Activated CD8-positive, alpha-beta memory T cell treated with anti-CD3 and anti-CD28 coated beads, Interleukin-2, amount 10 ng/mL, durations not matched to agents 7 days and 5 days (primary cell): ENCODE measurements at regions not wholly inside any gene's neighbourhood (a gene's known extent, or its start where the extent isn't known, plus 50 kb on each side); places are given as distances from the start of the nearest gene placed in this dataset.

Experiments used
- ATAC-seq: fragments of 150-1000 bp; cut with Tn5 transposase; one replicate; pipeline ENCODE4 v1.10.0; 2021; ENCODE audit warnings: moderate library complexity
- CTCF ChIA-PET: fragments of 350-600 bp; sonication (Branson Sonifier 250); formaldehyde crosslinking; loops from one replicate; lab custom pipeline; 2021; ENCODE audit warnings: antibody characterized with exemption; lab: Charles Lee
- DNase-seq: peaks from one replicate; pipeline ENCODE4 v3.0.0-alpha.2; 2020
- H3K27ac Mint-ChIP-seq: one replicate; pipeline ENCODE4 v1.8.0; 2021; ENCODE audit warnings: mild to moderate bottlenecking, mixed read lengths
- H3K27me3 Mint-ChIP-seq: one replicate; pipeline ENCODE4 v1.8.0; 2021; ENCODE audit warnings: mixed read lengths
- H3K36me3 Mint-ChIP-seq: one replicate; pipeline ENCODE4 v1.8.0; 2021; ENCODE audit warnings: mild to moderate bottlenecking, mixed read lengths
- H3K4me1 Mint-ChIP-seq: one replicate; pipeline ENCODE4 v1.8.0; 2021; ENCODE audit warnings: mixed read lengths
- H3K4me3 Mint-ChIP-seq: one replicate; pipeline ENCODE4 v1.8.0; 2021; ENCODE audit warnings: mild to moderate bottlenecking, moderate library complexity, mixed read lengths
- H3K9me3 Mint-ChIP-seq: one replicate; pipeline ENCODE4 v1.8.0; 2022; ENCODE audit warnings: low read depth, mixed read lengths

- Mint-ChIP-seq H3K36me3 (no peaks in the 10 kb centered on the region), H3K4me3 (no peak overlapping the region), H3K27me3 (no peaks in the 10 kb centered on the region), H3K27ac (peak overlapping the region; percentile 87), H3K4me1 (peaks cover 94% of the 10 kb centered on the region), H3K9me3 (no peaks in the 10 kb centered on the region)
- DNase-seq (no peak), ATAC-seq (no peak)
- CTCF ChIA-PET, result interaction anchor here (1.7 to 8.9 kb wide), 12 partner anchors 13 to 209 kb away, joined by 5 to 197 read pairs (median 25); partner anchors contain the start of gene IKZF1
Observed at GRCh38 chr7:50207686-50208255, 96.7 kb upstream of the IKZF1 start.

GRCh38 chr7:50207251-50207564 lies 97.3 kb upstream of the IKZF1 start:
- no peaks in the 10 kb centered on the region for H3K9me3 Mint-ChIP-seq
- DNase-seq, result no peak
- CTCF ChIA-PET, result interaction anchor here (0.7 to 8.9 kb wide), 23 partner anchors 12 to 242 kb away, joined by 3 to 197 read pairs (median 10); partner anchors contain the start of gene IKZF1
- H3K4me1 Mint-ChIP-seq, result peaks cover 94% of the 10 kb centered on the region
- H3K27ac Mint-ChIP-seq, result peak overlapping the region; percentile 87
- no peak for ATAC-seq
- H3K36me3 Mint-ChIP-seq, result no peaks in the 10 kb centered on the region
- H3K4me3 Mint-ChIP-seq, result no peak overlapping the region
- H3K27me3 Mint-ChIP-seq, result no peaks in the 10 kb centered on the region

- H3K27ac Mint-ChIP-seq, result peak overlapping the region; percentile 87
- ATAC-seq (peak; percentile 67), DNase-seq (peak; percentile 89)
- no peaks in the 10 kb centered on the region for H3K36me3 Mint-ChIP-seq
- no peaks in the 10 kb centered on the region for H3K27me3 Mint-ChIP-seq
- H3K9me3 Mint-ChIP-seq, result no peaks in the 10 kb centered on the region
- CTCF ChIA-PET, result interaction anchor here (0.7 to 8.9 kb wide), 34 partner anchors 12 to 473 kb away, joined by 3 to 197 read pairs (median 6); partner anchors contain the start of gene IKZF1
- peak overlapping the region; percentile 65 for H3K4me3 Mint-ChIP-seq
- peaks cover 93% of the 10 kb centered on the region for H3K4me1 Mint-ChIP-seq
Observed at GRCh38 chr7:50206453-50207250, 97.9 kb upstream of the IKZF1 start.

GRCh38 chr7:50205011-50205410 lies 99.5 kb upstream of the IKZF1 start:
- Mint-ChIP-seq H3K27ac (no peak overlapping the region), H3K36me3 (peaks cover 2% of the 10 kb centered on the region), H3K4me3 (no peak overlapping the region), H3K27me3 (no peaks in the 10 kb centered on the region), H3K9me3 (no peaks in the 10 kb centered on the region), H3K4me1 (peaks cover 77% of the 10 kb centered on the region)
- no peak for ATAC-seq
- CTCF ChIA-PET, result interaction anchor here (0.6 to 8.9 kb wide), 48 partner anchors 9 to 265 kb away, joined by 3 to 197 read pairs (median 5); partner anchors contain the start of genes FIGNL1 and IKZF1
- no peak for DNase-seq

GRCh38 chr7:50204581-50204980 lies 99.9 kb upstream of the IKZF1 start:
- Mint-ChIP-seq H3K4me1 (peaks cover 73% of the 10 kb centered on the region), H3K4me3 (no peak overlapping the region), H3K27ac (peak overlapping the region; percentile 48), H3K36me3 (peaks cover 2% of the 10 kb centered on the region), H3K9me3 (no peaks in the 10 kb centered on the region), H3K27me3 (no peaks in the 10 kb centered on the region)
- CTCF ChIA-PET, result interaction anchor here (0.8 to 8.9 kb wide), 17 partner anchors 17 to 241 kb away, joined by 3 to 197 read pairs (median 16); partner anchors contain the start of gene IKZF1
- DNase-seq (no peak), ATAC-seq (no peak)

- CTCF ChIA-PET, result interaction anchor here (0.8 to 8.9 kb wide), 9 partner anchors 26 to 217 kb away, joined by 3 to 197 read pairs (median 9); partner anchors contain the start of gene IKZF1
- ATAC-seq, result no peak
- no peak for DNase-seq
- Mint-ChIP-seq H3K36me3 (peaks cover 2% of the 10 kb centered on the region), H3K27me3 (no peaks in the 10 kb centered on the region), H3K4me3 (no peak overlapping the region), H3K9me3 (no peaks in the 10 kb centered on the region), H3K4me1 (peaks cover 66% of the 10 kb centered on the region), H3K27ac (no peak overlapping the region)
Observed at GRCh38 chr7:50203521-50203920, 101.0 kb upstream of the IKZF1 start.

- Mint-ChIP-seq H3K4me3 (no peak overlapping the region), H3K27me3 (no peaks in the 10 kb centered on the region), H3K36me3 (peaks cover 2% of the 10 kb centered on the region), H3K4me1 (peaks cover 54% of the 10 kb centered on the region), H3K27ac (no peak overlapping the region), H3K9me3 (no peaks in the 10 kb centered on the region)
- DNase-seq (no peak), ATAC-seq (no peak)
- CTCF ChIA-PET, result interaction anchor here (0.9 to 8.9 kb wide), 11 partner anchors 9 to 219 kb away, joined by 3 to 197 read pairs (median 5); partner anchors contain the start of gene IKZF1
Observed at GRCh38 chr7:50202052-50202555, 102.4 kb upstream of the IKZF1 start.

- H3K4me1 Mint-ChIP-seq, result peaks cover 33% of the 10 kb centered on the region
Observed at GRCh38 chr7:50199824-50200223, 104.7 kb upstream of the IKZF1 start.

GRCh38 chr7:50197549-50197948 lies 104.5 kb upstream of the ZPBP start:
- peak; percentile 64 for ATAC-seq
- Mint-ChIP-seq H3K36me3 (peaks cover 2% of the 10 kb centered on the region), H3K4me3 (no peak overlapping the region), H3K27me3 (peaks cover 8% of the 10 kb centered on the region), H3K4me1 (peaks cover 13% of the 10 kb centered on the region), H3K9me3 (no peaks in the 10 kb centered on the region), H3K27ac (no peak overlapping the region)
- CTCF ChIA-PET, result no interaction called here
- DNase-seq, result peak; percentile 48

More at GRCh38 chr7:50199824-50200223, 104.7 kb upstream of the IKZF1 start:
- H3K4me3 Mint-ChIP-seq, result no peak overlapping the region
- DNase-seq, result no peak
- CTCF ChIA-PET, result interaction anchor here (1.2 to 8.9 kb wide), 3 partner anchors 10 to 166 kb away, joined by 3 to 197 read pairs (median 170); partner anchors contain the start of gene IKZF1
- no peak for ATAC-seq
- no peak overlapping the region for H3K27ac Mint-ChIP-seq
- H3K27me3 Mint-ChIP-seq, result peaks cover 3% of the 10 kb centered on the region
- H3K36me3 Mint-ChIP-seq, result peaks cover 2% of the 10 kb centered on the region
- H3K9me3 Mint-ChIP-seq, result no peaks in the 10 kb centered on the region

GRCh38 chr7:50196719-50197118 lies 103.7 kb upstream of the ZPBP start:
- Mint-ChIP-seq H3K4me3 (no peak overlapping the region), H3K27ac (no peak overlapping the region), H3K4me1 (peaks cover 4% of the 10 kb centered on the region), H3K9me3 (no peaks in the 10 kb centered on the region), H3K36me3 (peaks cover 2% of the 10 kb centered on the region), H3K27me3 (peaks cover 12% of the 10 kb centered on the region)
- CTCF ChIA-PET, result no interaction called here
- no peak for ATAC-seq
- no peak for DNase-seq

- no peaks in the 10 kb centered on the region for H3K4me1 Mint-ChIP-seq
- CTCF ChIA-PET, result interaction anchor here (1.3 to 1.8 kb wide), 3 partner anchors 208 to 230 kb away, joined by 3 to 6 read pairs (median 4); no protein-coding TSS in a partner anchor
- H3K4me3 Mint-ChIP-seq, result no peak overlapping the region
- ATAC-seq, result no peak
- peaks cover 2% of the 10 kb centered on the region for H3K9me3 Mint-ChIP-seq
- peaks cover 27% of the 10 kb centered on the region for H3K27me3 Mint-ChIP-seq
- peaks cover 1% of the 10 kb centered on the region for H3K36me3 Mint-ChIP-seq
- no peak for DNase-seq
- H3K27ac Mint-ChIP-seq, result no peak overlapping the region
Observed at GRCh38 chr7:50190776-50191175, 97.7 kb upstream of the ZPBP start.

GRCh38 chr7:50189371-50189770 lies 96.3 kb upstream of the ZPBP start:
- H3K4me3 Mint-ChIP-seq, result no peak overlapping the region
- H3K36me3 Mint-ChIP-seq, result peaks cover 1% of the 10 kb centered on the region
- DNase-seq (no peak), ATAC-seq (no peak)
- peaks cover 2% of the 10 kb centered on the region for H3K9me3 Mint-ChIP-seq
- H3K27me3 Mint-ChIP-seq, result peaks cover 23% of the 10 kb centered on the region
- CTCF ChIA-PET, result interaction anchor here (0.8 to 1.7 kb wide), 5 partner anchors 11 to 229 kb away, joined by 3 to 4 read pairs (median 4); no protein-coding TSS in a partner anchor
- no peak overlapping the region for H3K27ac Mint-ChIP-seq
- H3K4me1 Mint-ChIP-seq, result peaks cover 5% of the 10 kb centered on the region
